MCF 10A (cell line): ENCODE measurements at regions not wholly inside any gene's neighbourhood (a gene's known extent, or its start where the extent isn't known, plus 50 kb on each side); places are given as distances from the start of the nearest gene placed in this dataset.

ENCODE experiments used
- BruUV-seq: library from RNA; stranded (reverse); fragments of 400-500 nt; replicated peaks from 2 replicates; lab custom pipeline; 2021; lab: Mats Ljungman, UMichigan
- CTCF ChIA-PET: fragments of 300-600 bp; sonication (Branson Sonifier 250); formaldehyde crosslinking; extraction: SDS; loops from one replicate; lab custom pipeline; 2021; ENCODE audit warnings: antibody characterized with exemption, inconsistent platforms; lab: Yijun Ruan, JAX
- POLR2A ChIA-PET: fragments of 300-600, 350-650 bp; sonication (Branson Sonifier 250); formaldehyde crosslinking; extraction: SDS; loops from one replicate; lab custom pipeline; 2020; ENCODE audit warnings: antibody characterized with exemption, inconsistent platforms; lab: Yijun Ruan, JAX
- DNase-seq: peaks from one replicate; pipeline ENCODE4 v3.0.0-alpha.2; 2018; ENCODE audit not compliant: unreplicated experiment
- H3K27ac Mint-ChIP-seq: one replicate; pipeline ENCODE4 v1.8.0; 2022; ENCODE audit warnings: mild to moderate bottlenecking, low read depth, mixed read lengths; ENCODE audit not compliant: unreplicated experiment
- H3K27me3 Mint-ChIP-seq: one replicate; pipeline ENCODE4 v1.8.0; 2022; ENCODE audit warnings: mixed read lengths; ENCODE audit not compliant: insufficient read depth, unreplicated experiment
- H3K36me3 Mint-ChIP-seq: one replicate; pipeline ENCODE4 v1.8.0; 2022; ENCODE audit warnings: mild to moderate bottlenecking, moderate library complexity, mixed read lengths; ENCODE audit not compliant: insufficient read depth, unreplicated experiment
- H3K4me1 Mint-ChIP-seq: one replicate; pipeline ENCODE4 v1.8.0; 2022; ENCODE audit warnings: mixed read lengths; ENCODE audit not compliant: insufficient read depth, unreplicated experiment
- H3K4me3 Mint-ChIP-seq: one replicate; pipeline ENCODE4 v1.8.0; 2022; ENCODE audit warnings: mild to moderate bottlenecking, moderate library complexity, mixed read lengths; ENCODE audit not compliant: unreplicated experiment
- H3K9me3 Mint-ChIP-seq: one replicate; pipeline ENCODE4 v1.8.0; 2022; ENCODE audit warnings: mixed read lengths; ENCODE audit not compliant: unreplicated experiment
- intact Hi-C: fragments of 100-400 bp; cut with micrococcal nuclease; formaldehyde crosslinking; loops from 2 replicates; pipeline ENCODE4 v1.14.1; 2022
- TF ChIP-seq, protein P1 (sequence below): fragments of 200-600 bp; IDR thresholded peaks from one replicate; pipeline ENCODE4 v1.8.0; 2022; ENCODE audit warnings: antibody characterized with exemption, mild to moderate bottlenecking; ENCODE audit not compliant: unreplicated experiment

DNA sequence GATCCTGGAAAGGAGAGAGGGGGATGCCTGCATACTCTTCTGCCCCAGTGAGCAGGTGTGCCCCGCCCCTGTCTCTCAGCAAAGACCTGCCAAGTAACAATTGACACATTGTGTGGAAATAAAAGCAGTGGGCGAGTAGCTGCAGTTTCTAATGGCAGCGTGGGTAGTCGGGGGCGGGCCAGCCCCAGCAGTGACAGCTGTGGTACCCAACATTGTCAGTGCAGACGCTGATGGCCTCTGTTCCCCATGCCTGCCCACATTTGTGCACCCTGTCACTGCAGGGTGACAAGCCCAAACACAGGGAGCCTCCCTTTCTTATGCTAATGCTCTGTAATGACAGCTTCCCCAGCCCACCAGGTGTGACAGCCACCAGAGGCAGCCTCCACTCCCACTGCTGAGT is 491.7 kb downstream of the DHX35 start:
- CTCF ChIA-PET, result no interaction called here
- BruUV-seq, result no TSS peak
- POLR2A ChIA-PET, result no interaction called here
- no peak overlapping the region for H3K27ac Mint-ChIP-seq
- H3K9me3 Mint-ChIP-seq, result peaks cover 7% of the 10 kb centered on the region
- no peaks in the 10 kb centered on the region for H3K4me1 Mint-ChIP-seq
- TF ChIP-seq, protein P1, sequence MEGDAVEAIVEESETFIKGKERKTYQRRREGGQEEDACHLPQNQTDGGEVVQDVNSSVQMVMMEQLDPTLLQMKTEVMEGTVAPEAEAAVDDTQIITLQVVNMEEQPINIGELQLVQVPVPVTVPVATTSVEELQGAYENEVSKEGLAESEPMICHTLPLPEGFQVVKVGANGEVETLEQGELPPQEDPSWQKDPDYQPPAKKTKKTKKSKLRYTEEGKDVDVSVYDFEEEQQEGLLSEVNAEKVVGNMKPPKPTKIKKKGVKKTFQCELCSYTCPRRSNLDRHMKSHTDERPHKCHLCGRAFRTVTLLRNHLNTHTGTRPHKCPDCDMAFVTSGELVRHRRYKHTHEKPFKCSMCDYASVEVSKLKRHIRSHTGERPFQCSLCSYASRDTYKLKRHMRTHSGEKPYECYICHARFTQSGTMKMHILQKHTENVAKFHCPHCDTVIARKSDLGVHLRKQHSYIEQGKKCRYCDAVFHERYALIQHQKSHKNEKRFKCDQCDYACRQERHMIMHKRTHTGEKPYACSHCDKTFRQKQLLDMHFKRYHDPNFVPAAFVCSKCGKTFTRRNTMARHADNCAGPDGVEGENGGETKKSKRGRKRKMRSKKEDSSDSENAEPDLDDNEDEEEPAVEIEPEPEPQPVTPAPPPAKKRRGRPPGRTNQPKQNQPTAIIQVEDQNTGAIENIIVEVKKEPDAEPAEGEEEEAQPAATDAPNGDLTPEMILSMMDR, result no peak
- no peak for DNase-seq
- peaks cover 10% of the 10 kb centered on the region for H3K27me3 Mint-ChIP-seq
- intact Hi-C loops, result no loop called here
- no peak overlapping the region for H3K4me3 Mint-ChIP-seq
- no peaks in the 10 kb centered on the region for H3K36me3 Mint-ChIP-seq

DNA sequence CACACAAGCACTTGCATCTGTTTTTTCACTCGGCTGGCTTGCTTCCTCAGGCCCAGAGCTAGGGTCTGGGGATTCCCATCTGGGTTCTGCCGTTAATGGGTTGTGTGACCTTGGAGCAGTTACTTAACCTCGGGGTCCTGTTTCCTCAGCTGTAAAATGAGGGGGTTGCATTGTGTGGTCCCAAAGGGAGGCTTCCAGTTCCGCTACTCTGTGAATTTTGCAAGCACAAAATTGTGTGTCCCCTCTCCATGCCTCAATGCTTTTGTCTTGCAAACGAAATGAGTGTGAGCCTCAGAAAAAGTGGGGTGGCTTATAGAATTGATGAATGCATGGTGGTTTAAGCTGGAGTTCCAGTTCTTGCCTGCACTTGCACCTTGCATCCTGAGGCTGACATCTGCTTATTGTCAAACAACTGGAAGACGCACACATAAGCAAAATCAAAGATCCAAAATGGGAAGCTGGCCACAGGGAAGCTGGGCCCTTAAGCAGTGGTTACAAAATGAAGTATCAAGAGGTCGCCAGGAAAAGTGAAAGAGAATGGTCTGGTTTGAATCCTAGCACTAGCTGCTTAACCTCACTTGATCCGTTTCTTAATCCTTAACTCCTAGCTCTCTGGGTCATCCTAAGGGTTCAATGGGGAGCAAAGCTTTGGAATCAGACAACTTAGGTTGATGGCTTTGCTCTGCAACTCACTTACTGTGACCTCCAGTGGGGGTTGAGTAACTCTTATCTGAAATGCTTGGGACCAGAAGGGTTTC is 490.6 kb downstream of the DHX35 start:
- no TSS peak for BruUV-seq
- no peaks in the 10 kb centered on the region for H3K36me3 Mint-ChIP-seq
- H3K4me3 Mint-ChIP-seq, result no peak overlapping the region
- H3K9me3 Mint-ChIP-seq, result peaks cover 7% of the 10 kb centered on the region
- H3K27me3 Mint-ChIP-seq, result peaks cover 10% of the 10 kb centered on the region
- TF ChIP-seq, protein P1, result no peak
- no peak overlapping the region for H3K27ac Mint-ChIP-seq
- no peak for DNase-seq
- intact Hi-C loops, result no loop called here
- ChIA-PET POLR2A (no interaction called here), CTCF (no interaction called here)
- no peaks in the 10 kb centered on the region for H3K4me1 Mint-ChIP-seq

DNA sequence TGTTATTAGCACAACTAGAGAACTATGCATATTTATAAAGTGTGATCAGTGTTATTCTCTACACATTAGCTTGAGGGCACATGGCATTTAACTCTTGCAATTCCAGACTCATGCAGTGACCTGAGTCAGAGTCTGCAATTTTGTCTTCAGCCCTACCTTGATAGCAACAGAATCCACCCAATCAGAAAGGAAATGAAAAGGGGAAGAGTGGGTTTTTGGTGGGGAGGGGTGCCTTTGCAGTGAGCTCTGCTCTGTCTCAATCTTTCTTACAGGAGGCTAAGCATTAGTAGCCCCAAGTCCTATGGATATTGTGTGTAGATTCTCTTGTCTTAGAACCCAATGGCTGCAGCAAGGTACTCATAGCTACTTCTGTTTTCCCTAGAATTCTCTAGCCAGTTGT is 489.2 kb downstream of the DHX35 start:
- Mint-ChIP-seq H3K27me3 (peaks cover 10% of the 10 kb centered on the region), H3K9me3 (peaks cover 7% of the 10 kb centered on the region), H3K27ac (no peak overlapping the region), H3K4me3 (no peak overlapping the region), H3K36me3 (no peaks in the 10 kb centered on the region), H3K4me1 (no peaks in the 10 kb centered on the region)
- DNase-seq, result no peak
- no TSS peak for BruUV-seq
- ChIA-PET POLR2A (no interaction called here), CTCF (interaction anchor here (1.3 kb wide), 1 partner anchor 218 kb away, joined by 4 read pairs; no protein-coding TSS in a partner anchor)
- TF ChIP-seq, protein P1, result no peak
- intact Hi-C loops, result no loop called here

DNA sequence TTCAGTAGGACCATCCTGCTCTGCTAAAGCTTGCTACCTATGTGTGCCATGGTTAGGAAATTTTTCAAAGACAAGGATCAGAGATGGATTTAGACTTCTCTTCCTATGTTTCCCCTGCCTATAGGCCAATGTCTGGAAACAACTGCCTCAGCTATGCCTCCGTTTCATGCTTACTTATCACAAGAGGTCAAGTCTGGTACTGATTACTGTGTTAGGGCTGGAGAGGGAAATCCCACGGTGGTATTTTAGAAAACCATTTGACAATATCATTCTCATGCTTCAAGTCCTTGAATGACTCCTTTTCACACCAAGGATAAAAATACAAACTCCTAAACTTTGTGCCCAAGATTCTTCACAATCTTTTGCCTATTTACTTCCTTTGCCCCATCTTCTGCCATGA is 484.3 kb downstream of the DHX35 start:
- no peak overlapping the region for H3K4me3 Mint-ChIP-seq
- ChIA-PET POLR2A (no interaction called here), CTCF (interaction anchor here (0.7 to 2.1 kb wide), 2 partner anchors 14 to 17 kb away, joined by 3 to 5 read pairs; no protein-coding TSS in a partner anchor)
- H3K27ac Mint-ChIP-seq, result no peak overlapping the region
- no peaks in the 10 kb centered on the region for H3K36me3 Mint-ChIP-seq
- no peaks in the 10 kb centered on the region for H3K27me3 Mint-ChIP-seq
- TF ChIP-seq, protein P1, result no peak
- no peak for DNase-seq
- H3K9me3 Mint-ChIP-seq, result no peaks in the 10 kb centered on the region
- no TSS peak for BruUV-seq
- intact Hi-C loops, result no loop called here
- H3K4me1 Mint-ChIP-seq, result no peaks in the 10 kb centered on the region
